ENCODE measurements at regions not wholly inside any gene's neighbourhood (a gene's known extent, or its start where the extent isn't known, plus 50 kb on each side); places are given as distances from the start of the nearest gene placed in this dataset.

GRCh38 chr3:87053553-87053952 is 62.6 kb upstream of the VGLL3 start:
- no peak for TF ChIP-seq CTCF (conservative IDR thresholded peaks at IDR 0.05; ENCODE audit: low read depth, low read length)
- TF ChIP-seq POLR2A (IDR thresholded peaks at IDR 0.05; ENCODE audit: low read depth, low read length) = no peak
- TF ChIP-seq USF2 (IDR thresholded peaks at IDR 0.05; ENCODE audit: low read depth, low read length) = no peak
- TF ChIP-seq MAZ (IDR thresholded peaks at IDR 0.05; ENCODE audit: borderline replicate concordance, low read depth, low read length) = no peak
- TF ChIP-seq RAD21 (IDR thresholded peaks at IDR 0.05; ENCODE audit: low read length) = no peak
- TF ChIP-seq MAFK (IDR thresholded peaks at IDR 0.05; ENCODE audit: low read depth, low read length) = no peak
- no peak for TF ChIP-seq RFX5 (IDR thresholded peaks at IDR 0.05; ENCODE audit: low read depth, low read length)
- no peak for TF ChIP-seq MXI1 (IDR thresholded peaks at IDR 0.05; ENCODE audit: borderline replicate concordance, low read depth, low read length)
- TF ChIP-seq BHLHE40 (IDR thresholded peaks at IDR 0.05; ENCODE audit: low read depth, low read length) = no peak
- no peak for TF ChIP-seq RCOR1 (IDR thresholded peaks at IDR 0.05; ENCODE audit: insufficient replicate concordance, low read length)
- TF ChIP-seq CEBPB (IDR thresholded peaks at IDR 0.05; ENCODE audit: low read depth, low read length) = no peak
- no peak for TF ChIP-seq SMC3 (IDR thresholded peaks at IDR 0.05; ENCODE audit: low read depth, low read length)
- TF ChIP-seq ELK1 (IDR thresholded peaks at IDR 0.05; ENCODE audit: borderline replicate concordance, low read depth, low read length) = no peak
